ENCODE measurements at regions not wholly inside any gene's neighbourhood (a gene's known extent, or its start where the extent isn't known, plus 50 kb on each side); places are given as distances from the start of the nearest gene placed in this dataset.

DNA sequence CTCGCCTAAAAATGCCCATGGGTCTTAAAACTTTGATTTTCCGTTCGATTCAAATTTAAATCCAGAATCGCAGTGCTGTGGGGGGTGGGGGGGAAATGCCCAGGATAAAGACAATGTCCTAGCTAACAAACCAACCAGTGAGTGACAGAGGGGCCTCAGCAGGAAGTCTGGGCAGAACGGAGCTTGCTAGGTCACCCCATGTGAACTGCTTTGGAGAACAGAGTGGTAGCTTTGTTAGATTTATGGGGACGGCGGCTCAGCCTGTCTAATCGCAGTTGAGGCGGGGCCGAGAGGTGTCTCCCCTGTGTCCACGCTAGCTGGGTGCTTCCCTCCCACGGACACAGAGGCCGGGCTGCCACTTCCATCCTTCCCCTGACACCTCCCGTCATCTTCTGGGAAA lies 243.9 kb downstream of the CTTN start:
- TF ChIP-seq, protein P1, sequence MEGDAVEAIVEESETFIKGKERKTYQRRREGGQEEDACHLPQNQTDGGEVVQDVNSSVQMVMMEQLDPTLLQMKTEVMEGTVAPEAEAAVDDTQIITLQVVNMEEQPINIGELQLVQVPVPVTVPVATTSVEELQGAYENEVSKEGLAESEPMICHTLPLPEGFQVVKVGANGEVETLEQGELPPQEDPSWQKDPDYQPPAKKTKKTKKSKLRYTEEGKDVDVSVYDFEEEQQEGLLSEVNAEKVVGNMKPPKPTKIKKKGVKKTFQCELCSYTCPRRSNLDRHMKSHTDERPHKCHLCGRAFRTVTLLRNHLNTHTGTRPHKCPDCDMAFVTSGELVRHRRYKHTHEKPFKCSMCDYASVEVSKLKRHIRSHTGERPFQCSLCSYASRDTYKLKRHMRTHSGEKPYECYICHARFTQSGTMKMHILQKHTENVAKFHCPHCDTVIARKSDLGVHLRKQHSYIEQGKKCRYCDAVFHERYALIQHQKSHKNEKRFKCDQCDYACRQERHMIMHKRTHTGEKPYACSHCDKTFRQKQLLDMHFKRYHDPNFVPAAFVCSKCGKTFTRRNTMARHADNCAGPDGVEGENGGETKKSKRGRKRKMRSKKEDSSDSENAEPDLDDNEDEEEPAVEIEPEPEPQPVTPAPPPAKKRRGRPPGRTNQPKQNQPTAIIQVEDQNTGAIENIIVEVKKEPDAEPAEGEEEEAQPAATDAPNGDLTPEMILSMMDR (IDR thresholded peaks at IDR 0.05; ENCODE audit: poor library complexity): no peak
- TF ChIP-seq EZH2phosphoT487 (IDR thresholded peaks at IDR 0.05; ENCODE audit: low read depth, severe bottlenecking, unreplicated experiment) (no peak), EZH2 (IDR thresholded peaks at IDR 0.05; ENCODE audit: borderline replicate concordance) (no peak)
